GM18519 (cell line): ENCODE measurements at regions not wholly inside any gene's neighbourhood (a gene's known extent, or its start where the extent isn't known, plus 50 kb on each side); places are given as distances from the start of the nearest gene placed in this dataset.

Source experiments
- ATAC-seq: cut with Tn5 transposase; IDR thresholded peaks from one replicate; pipeline ENCODE4 v1.9.1; 2021; ENCODE audit warnings: mild to moderate bottlenecking, moderate library complexity; ENCODE audit not compliant: unreplicated experiment, low FRiP score

DNA sequence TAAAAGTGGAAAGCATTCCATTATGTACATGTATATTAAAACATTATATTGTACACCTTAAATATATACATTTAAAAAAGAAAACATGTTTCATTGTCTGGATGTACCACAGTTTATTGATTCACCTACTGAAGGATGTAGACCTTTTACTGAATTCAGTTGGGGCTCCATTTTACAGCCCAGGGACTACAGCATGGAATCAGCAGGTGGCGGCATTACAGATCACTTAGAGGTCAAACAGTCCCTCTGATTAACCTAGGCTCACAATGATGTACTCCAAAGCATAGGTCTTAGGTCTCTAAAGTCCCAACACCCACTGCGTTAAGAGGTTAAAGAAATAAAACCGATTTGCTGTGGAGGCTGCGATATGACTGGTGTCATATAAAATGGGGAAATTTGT lies 490.9 kb downstream of the SHISA9 start:
- no peak for ATAC-seq

DNA sequence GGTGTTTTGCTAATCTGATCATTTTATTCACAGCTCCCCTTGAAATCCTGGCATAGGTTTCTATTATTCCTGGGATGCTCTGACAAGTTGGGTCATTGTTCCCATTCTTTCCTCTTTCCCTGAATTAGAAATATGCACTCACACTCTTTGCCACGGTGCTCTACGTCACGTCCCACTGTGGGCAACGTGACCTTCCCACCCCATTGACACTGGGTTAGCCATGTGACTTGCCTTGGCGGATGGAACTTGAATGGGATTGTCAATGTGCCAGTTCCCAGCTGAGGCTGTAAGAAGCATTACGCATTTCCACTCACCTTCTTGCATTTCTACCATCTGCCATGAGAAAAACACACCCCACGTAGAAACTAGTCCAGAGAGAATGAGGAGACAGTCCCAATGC lies 492.4 kb downstream of the SHISA9 start:
- ATAC-seq = no peak

DNA sequence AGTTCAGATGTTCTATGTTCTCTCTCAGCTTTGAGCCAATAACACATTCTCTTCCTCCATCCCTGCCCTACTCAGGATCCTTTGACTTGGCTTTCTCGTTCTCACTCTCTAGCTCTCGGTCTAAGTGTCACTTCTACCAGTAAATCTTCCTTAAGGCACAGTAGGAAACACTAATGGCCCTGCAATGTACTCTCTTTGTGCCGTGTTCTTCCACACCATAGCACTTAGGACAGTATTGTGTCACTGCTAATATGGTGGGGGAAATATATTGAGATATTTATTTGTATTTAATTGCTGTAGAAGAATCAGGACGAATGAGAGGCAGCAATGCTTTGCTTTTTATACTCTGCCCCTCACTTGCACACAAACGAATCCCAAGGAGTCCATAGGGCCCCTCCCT lies 493.1 kb downstream of the SHISA9 start:
- no peak for ATAC-seq

DNA sequence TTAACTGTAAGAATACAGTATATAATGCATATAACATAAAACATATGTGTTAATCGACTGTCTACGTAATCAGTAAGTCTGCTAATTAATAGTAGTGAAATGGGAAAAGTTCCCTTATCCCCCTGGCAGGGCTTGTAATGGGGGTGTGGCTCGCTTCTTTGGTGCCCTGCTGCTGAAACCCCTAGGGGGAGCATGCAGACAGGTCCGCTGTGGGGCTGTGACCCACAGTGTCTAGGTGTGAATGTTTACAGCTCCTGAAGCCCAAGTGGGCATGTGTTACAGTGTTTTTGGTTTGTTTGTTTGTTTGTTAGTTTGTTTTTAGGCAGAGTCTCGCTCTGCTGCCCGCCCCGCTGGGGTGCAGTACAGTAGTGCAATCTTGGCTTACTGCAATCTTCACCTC lies 495.7 kb downstream of the SHISA9 start:
- no peak for ATAC-seq

DNA sequence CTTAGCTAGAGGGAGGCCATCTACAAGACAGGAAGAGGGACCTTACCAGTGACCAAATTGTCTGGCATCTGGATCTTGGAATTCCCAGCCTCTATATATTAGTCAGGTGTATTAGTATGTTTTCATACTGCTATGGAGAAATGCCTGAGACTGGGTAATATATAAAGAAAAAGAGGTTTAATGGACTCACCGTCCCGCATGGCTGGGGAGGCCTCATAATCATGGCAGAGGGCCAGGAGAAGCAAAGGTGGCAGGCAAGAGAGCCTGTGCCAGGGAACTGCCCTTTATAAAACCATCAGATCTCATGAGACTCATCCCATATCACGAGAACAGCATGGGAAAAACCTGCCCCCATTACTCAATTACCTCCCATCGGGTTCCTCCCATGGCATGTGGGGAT lies 500.2 kb downstream of the SHISA9 start:
- no peak for ATAC-seq

DNA sequence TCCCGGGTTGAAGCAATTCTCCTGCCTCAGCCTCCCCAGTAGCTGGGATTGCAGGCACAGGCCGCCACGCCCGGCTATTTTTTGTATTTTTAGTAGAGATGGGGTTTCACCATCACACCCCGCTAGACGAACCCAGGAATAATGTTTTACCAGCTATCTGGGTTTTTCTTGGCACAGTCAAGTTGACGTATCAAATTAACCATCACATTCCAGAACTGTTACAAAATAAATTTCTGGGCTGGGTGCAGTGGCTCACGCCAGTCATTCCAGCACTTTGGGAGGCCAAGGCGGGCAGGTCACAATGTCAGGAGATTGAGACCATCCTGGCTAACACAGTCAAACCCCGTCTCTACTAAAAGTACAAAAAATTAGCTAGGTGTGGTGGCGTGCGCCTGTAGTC lies 501.2 kb downstream of the SHISA9 start:
- ATAC-seq = no peak

DNA sequence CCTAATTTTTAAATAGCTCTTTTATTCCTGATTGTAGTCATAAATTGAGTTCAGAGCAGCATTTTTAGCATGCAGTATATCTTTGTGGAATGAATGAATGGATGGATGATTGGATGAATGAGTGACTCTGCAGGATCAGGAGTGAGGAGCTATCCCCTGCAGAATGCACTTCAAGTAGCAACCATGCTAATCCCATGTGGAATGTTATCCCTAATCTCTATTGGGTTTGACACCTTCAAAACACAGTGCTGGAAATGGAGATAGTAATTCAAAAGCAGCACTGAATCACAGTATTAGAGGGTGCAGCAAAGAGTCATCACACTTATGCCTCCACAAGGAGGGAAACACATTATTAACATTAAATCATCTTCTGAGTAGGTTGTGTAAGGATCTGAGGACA lies 501.9 kb downstream of the SHISA9 start:
- no peak for ATAC-seq

DNA sequence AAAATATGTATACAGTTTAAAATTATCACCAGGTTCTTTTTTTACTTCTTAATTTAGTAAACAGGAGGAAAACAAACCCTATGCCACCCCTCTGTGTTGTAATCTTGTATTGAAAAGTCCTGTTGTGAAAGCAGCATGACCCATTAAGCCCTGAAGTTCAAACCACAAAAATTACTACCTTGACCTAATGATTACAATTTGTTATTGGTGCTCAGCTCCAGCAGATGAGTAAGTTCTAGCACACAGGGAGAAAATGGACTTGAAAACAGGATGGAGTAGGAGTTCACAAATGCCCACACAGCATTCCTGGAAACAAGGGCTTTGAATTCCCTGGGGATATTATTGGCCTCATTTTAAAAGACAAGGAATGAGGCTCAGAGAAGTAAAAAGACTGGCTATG lies 505.8 kb upstream of the ERCC4 start:
- no peak for ATAC-seq

DNA sequence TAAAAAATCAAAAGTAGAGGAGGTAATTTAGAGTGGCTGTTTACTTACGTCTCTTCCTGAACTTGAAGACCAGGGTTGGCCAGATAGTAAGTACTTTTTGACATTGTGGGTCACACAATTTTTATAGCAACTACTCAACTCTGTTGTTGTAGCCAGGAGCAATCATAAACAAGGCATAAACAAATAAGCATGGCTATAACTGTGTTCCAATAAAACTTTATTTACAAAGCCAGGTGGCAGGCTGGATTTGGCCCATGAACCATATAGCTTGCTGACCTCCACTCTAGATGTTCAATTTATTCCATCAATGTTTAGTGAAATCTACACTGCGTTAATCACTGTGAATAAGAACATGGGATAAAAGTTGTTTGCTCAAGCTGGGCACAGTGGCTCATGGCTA lies 500.4 kb upstream of the ERCC4 start:
- no peak for ATAC-seq

DNA sequence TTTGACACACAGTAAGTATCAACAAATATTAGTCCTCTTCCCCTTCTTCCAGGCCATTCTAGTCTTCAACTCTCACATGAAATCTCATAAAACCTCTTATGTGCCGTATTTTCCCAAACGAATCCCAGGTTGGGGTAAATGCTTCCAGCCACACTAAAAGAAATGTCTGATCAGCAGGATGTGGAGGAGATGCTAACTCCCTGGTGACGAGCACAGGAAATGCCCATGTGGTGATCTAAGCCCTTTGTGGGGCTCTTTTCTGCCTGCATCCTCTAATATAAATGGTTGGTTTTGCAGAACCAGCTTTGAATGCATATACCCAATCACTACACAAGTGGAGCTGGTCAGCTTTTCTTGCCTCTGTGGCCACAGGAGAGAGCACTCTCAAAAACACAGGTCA lies 498.2 kb upstream of the ERCC4 start:
- ATAC-seq = no peak

DNA sequence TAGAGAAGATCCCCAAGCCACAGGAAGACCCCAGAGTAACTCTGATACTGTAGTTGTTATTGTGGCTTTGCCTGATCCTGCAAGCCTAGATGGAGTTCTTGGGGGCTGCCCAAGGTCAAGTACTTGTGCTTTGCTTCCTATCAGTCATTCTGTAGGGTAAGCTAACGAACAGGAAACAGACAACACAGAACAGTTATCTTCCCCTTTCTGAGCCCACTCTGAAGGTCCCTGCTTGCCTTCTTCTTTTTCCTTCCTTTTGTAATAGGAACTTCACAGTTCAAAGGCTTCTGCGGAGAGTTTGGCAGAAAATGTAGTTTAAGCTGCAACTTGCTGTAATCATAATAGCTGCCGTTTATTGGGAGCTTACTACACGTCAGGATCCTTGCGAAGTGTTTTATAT lies 494.1 kb upstream of the ERCC4 start:
- no peak for ATAC-seq

DNA sequence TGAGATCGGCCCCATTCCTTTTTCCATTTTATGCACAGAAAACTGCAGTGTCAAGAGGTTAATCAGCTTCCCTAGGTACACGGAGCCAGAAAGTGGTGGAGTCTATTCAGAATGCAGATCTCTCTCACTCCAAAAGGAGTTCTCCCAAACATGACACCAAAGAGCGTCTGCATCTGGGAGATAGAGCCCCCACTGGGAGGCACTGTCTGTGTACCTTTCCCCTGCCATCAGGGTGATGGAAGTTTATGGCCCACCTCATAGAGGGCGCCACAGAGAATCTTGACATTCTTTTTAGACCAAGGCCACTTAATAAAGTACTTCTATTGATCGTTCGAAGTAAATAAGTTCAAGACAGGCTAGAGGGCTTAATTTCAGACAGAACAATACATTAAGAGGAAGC lies 493.7 kb upstream of the ERCC4 start:
- no peak for ATAC-seq

DNA sequence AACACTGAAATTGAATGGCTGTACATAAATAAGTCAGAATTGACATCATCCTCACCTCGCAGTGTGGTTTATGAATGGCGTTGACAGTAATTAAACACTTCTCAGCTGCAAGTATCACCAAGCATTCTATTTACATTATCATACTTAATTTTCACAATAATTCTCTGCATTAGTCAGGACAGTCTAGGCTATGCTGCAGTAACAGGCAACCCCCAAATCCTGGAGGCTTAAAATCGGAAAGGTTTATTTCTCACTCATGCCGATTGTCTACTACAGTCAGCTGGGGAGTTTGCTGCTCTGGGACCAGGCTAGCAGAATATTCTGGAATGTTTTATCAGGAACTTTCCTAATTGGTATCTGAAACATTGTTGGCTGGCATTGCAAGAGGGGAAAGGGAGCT lies 493.2 kb upstream of the ERCC4 start:
- no peak for ATAC-seq

DNA sequence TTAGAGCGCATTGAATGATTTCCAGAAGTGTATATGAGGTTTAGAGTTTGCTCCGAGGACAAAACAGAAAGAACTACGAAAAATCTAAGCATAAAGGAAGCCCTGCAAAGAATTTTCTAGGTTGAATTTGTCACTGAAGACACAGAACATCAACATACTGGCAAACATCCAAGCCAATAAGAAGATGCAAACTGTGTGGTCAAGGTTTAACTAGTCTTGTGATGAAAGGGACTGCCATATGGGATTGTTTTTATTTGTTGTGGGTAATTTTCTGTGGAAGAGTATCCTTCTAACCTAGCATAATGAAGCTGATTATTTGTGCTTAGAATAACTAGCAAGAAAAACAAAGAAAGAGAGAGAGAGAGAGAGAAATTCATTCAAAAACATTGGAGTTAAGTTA lies 492.0 kb upstream of the ERCC4 start:
- ATAC-seq = no peak

DNA sequence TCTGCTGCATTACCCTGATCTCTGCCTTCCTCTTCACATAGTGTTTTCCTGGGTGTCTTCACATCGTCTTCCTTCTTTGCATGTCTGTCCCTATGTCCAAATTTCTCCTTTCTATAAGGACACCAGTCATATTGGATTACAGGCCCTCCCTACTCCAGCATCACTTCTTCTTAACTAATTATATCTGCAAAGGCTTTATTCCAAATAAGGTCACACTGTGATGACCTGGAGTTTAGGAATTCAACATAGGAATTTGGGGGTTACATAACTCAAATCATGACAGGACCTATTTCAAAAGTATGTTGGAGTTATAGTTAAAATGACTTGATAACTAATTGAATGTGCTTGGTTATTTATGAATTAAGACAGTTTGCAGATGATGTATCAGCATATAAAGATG lies 490.5 kb upstream of the ERCC4 start:
- ATAC-seq = no peak

DNA sequence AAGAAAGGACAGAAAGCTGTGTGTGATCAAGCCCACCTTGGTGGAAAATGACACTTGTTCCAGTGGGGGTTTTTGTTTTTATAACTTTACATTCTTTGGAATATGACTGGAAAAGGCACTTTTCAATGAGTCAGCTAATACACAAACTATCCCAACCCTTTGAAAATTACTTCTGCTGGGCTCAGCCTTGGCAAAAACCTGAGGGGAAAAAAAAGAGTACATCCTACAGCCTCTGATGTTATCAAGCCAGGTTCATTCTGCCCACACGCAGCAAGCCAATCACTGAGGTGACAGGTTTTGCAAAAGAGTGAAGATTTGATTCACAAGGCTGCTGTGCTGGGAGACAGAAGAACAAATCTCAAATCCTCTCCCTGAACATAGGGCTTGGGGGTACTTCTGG lies 484.5 kb upstream of the ERCC4 start:
- ATAC-seq = no peak

DNA sequence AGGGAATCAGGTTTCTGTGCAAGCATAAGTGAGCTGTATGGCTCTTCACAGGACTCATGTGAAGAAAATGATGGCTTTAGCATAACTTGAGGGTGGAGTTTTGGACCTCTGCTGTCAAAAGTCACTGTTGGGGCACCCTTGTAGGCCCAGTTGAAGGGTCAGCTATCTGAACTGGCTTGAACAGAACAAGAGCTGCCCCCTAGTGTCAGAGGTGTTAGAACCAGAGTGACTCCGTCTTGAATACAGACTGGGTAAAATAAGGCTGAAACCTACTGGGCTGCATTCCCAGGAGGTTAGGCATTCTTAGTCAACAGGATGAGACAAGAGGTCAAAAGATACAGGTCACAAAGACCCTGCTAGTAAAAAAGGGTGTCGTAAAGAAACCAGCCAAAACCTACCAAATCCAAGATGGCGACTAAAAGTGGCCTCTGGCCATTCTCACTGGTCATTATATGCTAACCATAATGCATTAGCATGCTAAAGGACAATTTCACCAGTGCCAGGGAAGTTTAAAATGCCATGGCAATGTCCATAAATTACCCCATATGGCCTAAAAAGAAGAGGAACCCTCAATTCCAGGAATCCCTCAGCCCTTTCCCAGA lies 484.0 kb upstream of the ERCC4 start:
- no peak for ATAC-seq

DNA sequence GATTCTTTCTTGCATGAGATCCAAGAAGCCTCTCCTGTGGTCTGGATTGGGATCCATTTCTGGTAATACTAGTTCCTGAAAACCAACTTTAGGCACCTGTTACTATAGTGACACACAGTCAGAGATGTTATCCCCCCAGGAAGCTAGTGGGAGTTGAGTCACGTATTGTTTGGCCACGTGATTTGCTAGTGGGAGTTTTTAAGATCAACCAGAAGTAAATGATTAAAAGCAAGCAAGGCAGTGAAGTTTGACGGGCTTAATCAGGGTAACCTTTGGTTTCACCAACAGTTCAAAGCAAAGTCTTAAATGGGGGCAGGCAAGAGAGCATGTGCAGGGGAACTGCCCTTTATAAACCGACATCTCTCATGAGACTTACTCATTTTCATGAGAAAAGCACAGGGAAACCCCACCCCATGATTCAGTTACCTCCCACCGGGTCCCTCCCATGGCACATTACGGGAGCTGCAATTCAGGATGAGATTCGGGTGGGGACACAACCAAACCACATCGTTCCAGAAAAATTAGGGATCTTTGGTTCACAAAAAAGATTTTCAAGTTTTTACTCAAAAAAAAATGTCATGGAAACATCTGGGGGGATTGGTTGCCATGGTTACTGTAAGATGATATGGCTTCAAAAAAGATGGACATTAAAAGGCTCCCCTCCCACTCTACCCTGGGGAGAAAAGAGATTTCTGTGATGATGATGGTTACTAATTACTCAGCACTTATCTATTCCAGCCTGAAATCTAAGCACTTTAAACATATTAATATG lies 483.1 kb upstream of the ERCC4 start:
- ATAC-seq = no peak

DNA sequence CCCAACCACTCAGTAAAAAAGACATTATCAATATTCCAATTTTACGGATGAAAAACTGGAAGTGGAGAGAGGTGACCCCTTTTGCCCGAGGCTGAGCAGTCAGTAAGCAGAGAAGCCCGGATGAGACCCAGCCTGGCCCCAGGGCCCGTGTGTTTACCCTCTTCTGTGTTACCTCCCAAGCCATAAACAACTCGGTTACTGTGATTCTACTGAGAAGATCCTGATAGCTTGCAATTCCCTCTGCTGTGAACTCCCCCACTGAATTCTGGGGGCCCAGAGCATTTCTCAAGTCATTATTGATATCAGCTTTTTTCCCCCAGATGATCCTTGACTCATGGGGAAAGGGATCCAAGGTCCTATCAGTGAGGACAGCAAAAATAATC lies 482.6 kb upstream of the ERCC4 start:
- no peak for ATAC-seq

DNA sequence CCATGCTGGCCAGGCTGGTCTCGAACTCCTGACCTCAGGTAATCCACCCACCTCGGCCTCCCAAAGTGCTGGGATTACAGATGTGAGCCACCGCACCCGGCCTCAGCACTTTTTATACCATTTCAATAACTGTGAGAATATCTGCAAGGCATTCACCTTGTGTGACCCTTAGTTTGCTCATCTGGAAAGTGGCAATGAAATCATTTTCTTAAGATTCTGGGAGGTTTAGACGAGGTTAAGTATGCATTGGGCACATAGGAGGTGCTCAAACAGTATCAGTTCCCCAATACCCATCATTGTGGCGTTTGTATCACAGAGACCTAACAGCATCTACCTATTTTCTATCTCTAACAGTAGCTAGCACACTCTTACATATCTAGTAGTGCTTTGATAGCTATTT lies 481.9 kb upstream of the ERCC4 start:
- no peak for ATAC-seq

DNA sequence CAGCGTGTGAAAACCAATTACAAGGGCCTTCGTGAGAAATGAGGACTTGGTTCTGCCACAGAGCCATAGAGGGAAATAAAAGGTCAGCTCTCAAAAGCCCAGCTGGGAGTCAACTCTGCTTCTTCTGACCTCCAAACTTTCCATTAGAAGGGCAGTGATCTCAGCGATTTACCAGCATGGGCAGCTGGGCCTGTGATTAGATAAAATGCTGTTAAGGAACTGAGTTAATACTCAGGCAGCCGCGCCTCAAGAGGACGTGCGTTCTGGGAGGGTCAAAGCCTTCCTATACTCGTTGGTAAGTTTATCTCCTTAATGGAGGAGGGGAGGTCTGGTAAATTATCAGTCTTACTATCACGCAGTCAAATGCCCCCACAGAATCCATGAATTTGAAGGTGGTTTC lies 480.2 kb upstream of the ERCC4 start:
- no peak for ATAC-seq

DNA sequence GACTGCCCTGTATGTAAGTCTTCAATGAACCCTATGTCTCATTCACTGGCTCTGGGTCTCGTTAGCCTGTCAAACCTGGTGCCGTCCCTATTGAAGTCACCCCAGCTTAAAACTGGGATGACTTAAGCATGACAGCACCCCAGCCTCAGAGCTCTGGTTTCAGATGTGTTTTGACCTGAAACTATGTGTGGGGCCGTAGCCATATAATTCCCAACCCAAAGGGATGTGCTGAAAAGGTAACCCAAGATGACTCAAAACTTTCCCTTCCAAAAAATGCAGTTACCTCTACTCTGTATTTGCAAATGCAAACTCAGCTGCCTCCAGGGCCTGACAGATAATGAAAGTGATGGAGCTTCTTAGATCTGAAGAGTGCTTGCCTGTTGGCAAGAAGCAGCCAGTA lies 478.3 kb upstream of the ERCC4 start:
- ATAC-seq = no peak

DNA sequence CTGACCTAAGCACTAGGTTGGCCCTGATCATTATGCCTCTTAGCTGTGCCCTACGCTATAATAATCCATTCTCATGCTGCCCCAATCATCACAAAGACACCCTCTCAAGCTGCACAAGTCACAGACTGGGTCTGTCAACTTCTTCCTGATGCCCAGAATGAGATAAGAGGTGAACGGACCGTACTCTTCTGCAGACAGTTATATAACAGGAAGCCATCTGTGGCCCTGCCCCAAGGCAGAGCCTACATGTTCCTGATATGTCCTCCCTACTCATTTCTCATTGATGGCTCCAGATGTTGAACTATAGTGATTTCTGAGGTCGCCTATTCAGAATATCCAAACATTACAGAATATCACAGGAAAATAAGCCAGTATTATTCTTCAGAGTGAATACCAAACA lies 471.6 kb upstream of the ERCC4 start:
- ATAC-seq = no peak
